NOMO-1 treated with dmso at 0.1 percent for 144 hours (cell line): ENCODE measurements at regions not wholly inside any gene's neighbourhood (a gene's known extent, or its start where the extent isn't known, plus 50 kb on each side); places are given as distances from the start of the nearest gene placed in this dataset.
"Not testable (repeated sequence)": the region's sequence is repeated elsewhere in the genome, so short reads cannot be mapped to it uniquely, and the experiment has no call there.

Experiments used
- DNase-seq: peaks from one replicate; lab custom pipeline; 2025; ENCODE audit not compliant: unreplicated experiment; lab: John Stamatoyannopoulos, UW

DNA sequence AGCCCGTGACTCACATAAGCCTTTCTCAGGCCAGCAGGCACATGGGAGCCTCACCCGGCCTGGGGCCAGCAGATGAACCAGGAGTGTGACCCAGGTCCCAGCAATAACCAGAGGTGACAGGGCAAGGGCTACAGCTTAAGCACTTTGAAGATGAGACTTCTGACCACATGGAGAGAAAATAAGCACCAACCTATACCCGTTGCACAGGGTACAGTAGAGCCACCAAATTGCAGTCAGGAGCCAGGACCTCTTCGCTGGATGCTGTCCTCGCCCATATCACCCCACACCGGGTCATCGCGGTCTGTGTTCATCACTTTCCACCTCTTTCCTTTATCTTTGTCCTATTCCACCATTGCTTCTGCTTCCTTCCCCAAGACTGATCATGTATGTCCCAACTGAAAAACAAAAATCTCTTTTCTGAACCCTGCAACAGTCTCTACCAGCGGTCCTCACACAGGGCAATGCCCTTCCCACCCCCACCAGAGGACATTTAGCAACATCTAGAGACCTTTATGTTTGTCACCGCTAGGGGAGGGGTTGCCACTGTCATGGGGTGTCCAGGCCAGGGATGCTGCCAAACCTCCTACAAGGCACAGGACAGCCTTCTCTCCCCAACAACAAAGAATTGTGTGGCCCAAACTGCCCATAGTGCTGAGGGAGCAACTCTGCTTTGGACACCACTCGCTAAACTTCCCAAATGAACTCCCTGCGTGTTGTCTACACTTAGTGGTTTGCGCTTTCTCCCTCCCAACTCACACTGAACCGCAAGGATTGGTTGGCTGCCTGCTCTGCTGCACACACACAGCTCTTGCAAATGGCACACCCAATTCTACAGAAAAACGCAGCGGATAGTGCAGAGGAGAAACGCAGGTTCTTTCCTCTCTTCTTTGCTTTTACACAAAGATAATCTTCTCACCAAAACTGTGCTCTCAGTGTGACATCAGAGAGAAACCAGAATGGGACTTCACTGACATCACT, 219.4 kb upstream of the FRG1 start:
- not testable (repeated sequence) for DNase-seq

DNA sequence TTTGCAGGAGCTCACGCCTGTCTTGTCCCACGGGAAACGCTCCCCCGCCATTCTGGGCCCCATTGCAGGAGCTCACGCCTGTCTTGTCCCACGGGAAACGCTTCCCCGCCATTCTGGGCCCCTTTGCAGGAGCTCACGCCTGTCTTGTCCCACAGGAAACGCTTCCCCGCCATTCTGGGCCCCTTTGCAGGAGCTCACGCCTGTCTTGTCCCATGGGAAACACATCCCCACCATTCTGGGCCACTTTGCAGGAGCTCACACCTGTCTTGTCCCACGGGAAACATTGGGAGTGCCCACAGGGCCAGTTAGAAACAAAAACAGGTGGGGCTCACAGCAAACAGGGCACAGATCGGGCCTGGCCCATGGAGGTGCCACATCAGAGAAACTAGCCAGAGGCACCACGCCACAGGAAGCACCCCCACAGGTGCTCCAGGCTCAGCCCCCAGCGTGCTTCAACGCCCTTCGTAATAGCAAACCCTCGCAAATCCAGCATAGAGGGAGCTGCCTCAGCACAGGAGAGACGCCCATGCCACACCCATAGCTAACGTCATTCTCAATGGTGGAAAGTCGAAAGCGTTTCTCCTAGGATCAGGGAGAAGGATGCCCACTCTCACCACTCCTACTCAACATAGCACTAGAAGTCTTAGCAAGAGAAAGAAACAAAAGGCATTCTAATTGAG, 218.2 kb upstream of the FRG1 start:
- DNase-seq, result not testable (repeated sequence)

DNA sequence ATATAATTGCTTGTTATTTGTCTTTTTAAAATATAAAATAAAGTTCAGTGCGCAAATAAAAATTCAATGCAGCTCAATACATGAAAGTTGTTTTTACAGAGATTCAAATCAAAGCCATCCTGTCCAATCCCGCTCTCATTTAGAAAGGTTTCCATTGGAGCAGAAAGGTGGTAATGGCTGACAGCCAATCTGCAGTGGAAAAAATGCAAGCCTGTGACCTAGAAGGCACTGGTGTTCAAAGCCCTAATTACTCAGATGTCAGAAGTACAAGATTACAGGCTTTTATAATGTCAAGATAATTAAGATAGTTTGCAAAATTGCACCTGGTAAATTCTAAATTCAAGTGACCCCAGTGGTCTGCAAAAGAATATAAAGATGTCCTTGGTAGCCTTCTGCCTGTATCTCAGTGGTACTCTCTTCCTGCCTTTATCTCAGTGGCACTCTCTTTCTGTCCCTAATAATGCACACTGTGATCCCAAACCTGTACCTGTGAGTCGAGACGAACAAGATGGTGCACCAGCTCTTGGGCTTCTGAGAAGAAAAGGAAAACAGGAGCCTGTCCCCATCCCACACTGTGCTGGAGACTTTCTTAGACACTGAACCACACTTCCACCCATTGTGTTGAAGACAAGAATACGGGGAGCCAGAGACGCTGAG, 212.6 kb upstream of the FRG1 start:
- DNase-seq, result not testable (repeated sequence)

DNA sequence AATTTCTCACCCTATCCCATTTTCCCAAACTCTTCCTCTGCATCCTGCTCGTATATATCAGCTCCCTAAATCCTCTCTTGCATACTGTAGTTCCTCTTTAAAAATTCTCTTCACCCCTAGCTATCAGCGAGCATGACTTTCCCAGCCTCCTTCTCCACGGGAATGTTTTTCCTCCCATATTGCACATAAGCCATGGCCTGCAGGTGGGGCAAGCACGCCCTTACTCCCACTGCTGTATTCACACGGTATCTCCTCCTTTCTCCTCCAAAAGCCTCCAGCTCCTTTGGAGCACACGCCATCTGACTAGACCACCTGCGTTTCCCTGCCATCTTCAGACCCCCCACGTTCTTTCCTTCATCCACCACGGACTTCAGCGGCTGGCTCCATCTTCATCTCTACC, 208.7 kb upstream of the FRG1 start:
- DNase-seq, result not testable (repeated sequence)

DNA sequence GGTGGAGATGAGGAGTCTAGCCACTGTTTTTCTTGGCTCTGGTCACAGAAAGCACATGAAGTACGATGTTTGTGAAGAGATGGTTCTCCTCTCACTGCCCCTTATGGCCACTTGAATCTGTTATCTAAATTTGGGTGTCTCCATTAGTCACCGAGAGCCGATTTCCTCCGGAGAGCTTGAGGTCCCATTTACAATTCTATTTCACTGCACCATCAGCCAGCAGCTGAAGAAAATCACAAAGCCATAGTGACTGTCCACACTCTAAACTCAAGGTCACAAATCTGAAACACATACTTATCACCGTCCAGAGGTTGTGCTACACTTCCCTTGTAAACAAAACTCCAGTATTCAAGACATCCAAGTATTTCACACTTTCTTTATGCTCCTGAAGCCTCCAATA, 207.2 kb upstream of the FRG1 start:
- not testable (repeated sequence) for DNase-seq

DNA sequence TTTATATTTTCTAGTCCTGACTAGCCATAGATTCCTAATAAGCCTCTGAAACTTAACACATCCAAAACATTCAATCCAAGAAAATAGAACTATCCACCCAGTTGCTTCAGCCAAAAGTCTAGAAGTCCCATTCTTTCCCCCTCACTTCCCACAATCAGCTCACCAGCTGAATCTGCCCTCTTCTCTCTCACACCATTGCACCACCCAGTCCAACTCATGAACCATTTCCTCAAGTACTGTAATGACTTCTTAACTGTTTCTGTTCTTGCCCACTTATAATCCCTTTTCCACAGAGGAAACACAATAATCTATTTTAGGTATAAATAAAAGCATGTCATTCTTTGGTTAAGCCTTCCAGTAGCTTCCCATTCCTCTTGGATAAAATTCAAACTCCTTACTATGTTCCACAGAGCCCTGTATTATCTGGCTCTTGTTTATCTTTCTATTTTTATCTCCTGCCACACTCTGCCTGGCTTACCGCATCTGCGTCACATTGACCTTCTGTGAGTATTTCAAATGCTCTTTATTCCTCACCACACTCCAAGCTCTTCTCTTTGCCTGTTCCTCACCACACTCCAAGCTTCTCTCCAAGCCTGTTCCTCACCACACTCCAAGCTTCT, 205.9 kb upstream of the FRG1 start:
- not testable (repeated sequence) for DNase-seq

DNA sequence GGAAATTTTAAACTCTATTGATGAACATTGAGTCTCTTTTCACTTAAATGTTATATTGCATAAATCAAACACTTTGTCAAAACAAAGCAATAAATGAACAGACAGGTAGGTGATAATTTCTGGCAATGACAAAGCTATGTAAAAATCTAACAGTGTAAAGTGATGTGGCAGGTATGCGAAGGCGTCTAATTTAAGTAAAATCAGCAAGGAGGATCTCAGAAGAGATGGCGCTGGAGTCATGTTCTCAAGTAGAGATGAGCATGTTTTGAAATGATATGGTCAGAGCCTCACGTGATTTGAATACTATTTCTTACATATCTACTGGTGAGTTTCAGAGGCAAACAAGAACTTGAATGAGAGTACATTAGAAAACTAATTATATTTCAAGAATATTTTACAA, 204.0 kb upstream of the FRG1 start:
- DNase-seq, result not testable (repeated sequence)

DNA sequence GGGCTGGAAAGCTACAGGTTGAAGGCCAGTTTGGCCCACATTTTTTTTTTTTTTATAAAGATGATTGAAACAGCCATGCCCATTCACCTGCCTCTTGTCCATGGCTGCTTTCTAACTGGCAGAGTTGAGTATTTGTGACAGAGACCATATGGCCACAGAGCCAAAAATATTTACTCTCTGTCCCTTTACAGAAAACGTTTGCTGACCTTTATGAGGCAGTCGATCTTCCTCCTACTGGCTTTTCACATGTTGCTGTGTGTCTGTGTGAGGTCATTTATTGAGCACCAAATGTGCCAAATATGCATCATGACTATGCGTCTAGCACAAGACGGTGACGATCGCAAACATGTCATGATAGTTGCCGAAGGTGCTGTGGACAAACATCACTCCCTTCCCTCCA, 200.6 kb upstream of the FRG1 start:
- DNase-seq, result not testable (repeated sequence)

DNA sequence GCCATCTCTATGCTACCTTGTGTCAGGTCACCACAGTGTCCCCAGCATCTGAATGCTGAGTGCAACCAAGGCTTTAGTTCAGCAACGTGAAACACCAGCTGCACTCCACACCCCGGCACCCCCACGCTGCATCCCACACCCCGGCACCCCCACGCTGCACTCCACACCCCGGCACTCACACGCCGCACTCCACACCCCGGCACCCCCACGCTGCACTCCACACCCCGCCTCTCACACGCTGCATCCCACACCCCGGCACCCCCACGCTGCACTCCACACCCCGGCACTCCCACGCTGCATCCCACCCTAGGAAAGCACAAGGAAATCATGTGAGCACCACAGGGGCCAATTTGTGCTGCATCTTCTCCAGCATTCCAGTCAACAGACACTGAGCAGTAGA, 199.8 kb upstream of the FRG1 start:
- no peak for DNase-seq

DNA sequence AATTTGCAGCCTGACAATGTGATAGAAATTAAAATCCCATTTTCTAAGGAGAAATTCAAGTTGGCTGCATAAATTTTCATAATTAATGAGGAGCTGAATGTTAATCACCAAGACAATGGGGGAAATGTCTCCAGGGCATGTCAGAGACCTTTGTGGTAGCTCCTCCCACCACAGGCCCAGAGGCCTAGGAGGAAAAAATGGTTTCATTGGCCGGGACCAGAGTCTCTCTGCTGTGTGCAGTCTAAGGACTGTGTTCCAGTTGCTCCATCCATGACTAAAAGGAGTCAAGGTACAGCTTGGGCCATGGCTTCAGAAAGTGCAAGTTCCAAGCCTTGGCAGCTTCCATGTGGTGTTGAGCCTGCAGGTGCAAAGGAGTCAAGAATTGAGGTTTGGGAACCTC, 187.6 kb upstream of the FRG1 start:
- DNase-seq, result not testable (repeated sequence)

DNA sequence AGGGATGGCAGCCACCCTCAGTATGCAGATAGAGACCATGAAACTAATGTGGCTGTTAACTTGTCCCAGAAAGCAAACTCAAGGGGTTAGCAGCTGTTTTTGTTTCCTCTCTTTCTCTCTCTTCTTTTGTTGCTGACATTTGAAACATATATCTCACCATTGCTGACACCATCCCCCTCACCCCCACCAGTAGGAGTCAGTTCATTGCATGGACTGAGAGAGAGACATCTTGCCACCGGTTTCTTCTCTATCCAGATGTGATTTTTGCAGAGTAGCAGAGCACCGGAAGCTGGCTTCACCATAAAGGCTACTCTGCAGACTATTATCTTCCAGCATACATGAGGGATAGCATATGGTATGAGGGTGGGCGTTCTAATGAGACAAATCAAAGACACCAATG, 177.1 kb upstream of the FRG1 start:
- DNase-seq, result no peak

DNA sequence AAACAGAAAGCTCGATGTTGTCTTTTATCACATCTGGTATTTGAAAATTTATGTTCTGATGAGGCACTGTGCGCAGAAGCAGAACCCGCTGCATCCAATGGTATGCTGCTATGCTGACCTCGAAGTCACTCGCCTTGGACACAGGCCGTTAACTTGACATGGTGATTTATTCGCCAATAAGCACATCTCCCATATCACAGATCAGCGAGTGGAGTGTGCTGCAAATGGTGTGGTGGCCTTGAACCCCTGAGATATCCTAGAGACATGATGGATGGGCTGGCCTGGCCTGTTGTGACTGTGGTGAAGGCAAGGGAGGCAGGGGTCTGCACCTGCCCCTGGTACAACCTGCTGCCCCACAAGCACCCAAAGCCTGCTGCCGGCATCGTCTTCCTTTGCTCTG, 175.4 kb upstream of the FRG1 start:
- DNase-seq, result no peak

DNA sequence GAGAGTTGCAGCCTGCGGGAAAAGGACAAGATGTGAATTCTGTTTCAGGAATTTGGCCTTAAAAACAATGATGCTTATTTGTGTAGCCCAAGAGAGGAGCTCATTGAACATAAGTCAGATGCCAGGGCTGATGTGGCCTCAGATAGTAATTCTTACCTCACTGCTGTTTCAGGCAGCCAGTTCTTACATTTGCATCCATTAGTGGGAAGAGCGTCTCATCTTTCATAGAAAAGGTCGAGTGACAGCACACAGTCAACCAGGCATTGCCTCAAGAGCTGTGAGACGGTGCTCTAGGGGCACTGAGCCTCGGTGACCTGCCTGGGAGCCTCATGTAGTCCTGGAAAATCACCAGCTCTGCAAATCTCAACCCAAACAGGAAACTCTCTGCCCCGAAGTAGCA, 174.9 kb upstream of the FRG1 start:
- no peak for DNase-seq

DNA sequence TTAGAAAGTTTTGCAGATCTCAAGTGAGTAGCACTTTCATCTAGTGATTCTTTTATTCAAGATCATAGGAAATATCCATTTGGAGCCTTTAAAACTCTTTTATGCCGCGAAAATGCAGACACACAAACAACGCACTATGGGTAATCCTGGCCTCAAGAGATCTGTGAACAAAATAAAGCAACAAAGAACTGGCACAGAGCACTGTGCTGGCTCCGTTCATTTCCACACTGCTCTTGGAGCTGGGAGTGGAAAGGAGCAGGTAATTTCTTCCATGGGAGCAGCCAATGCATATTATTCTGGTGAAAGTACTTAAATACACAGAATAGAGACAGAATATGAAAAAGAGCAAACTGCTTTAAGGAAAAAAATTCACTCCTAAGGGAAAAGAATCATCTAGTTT, 172.7 kb upstream of the FRG1 start:
- DNase-seq, result no peak

DNA sequence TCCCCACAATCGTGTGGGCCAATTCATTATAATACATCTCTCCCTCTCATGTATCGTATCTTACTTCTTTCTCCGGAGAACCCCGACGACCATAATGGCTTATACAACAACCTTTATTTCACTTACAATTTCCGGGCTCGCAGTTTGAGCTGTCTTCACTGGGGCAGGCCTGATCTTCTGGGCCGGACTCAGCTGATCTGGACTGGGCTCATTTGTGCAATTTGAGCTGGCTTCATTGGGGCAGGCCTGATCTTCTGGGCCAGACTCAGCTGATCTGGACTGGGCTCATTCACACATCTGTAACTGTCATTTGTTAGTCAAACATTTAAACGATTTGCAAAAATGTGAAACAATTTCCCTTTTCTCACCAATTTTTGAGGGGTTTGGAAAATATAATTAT, 171.5 kb upstream of the FRG1 start:
- no peak for DNase-seq

DNA sequence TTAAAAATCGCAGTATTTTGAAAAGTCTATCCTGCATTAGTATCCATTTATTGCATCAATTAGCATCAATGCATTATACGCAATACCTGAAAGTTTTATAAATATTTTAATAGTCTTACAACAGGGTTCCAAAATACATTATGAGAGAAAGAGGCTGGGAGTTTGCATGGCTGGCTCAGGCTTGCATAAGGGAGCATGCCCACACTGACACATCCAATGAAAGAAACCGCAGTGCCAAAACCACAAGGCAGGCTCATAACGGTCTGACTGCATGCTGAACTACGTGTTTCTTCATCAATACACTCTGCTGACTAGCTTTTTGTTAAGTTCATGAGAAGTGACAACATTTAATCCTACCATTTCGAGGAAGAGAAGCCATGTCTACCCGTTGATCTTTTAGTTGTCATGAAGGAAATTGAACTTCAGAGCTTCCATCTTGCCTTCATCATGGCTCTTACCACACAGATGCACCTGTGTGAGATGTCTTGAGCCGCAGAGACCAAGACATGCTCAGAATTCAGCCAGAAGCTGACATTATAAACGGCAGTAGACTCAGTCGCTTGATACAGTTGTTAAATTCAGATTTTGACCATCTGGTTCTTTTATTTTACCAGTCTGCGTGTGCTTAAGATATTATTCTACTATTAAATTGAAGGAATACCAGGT, 168.8 kb upstream of the FRG1 start:
- peak; percentile 38 for DNase-seq

DNA sequence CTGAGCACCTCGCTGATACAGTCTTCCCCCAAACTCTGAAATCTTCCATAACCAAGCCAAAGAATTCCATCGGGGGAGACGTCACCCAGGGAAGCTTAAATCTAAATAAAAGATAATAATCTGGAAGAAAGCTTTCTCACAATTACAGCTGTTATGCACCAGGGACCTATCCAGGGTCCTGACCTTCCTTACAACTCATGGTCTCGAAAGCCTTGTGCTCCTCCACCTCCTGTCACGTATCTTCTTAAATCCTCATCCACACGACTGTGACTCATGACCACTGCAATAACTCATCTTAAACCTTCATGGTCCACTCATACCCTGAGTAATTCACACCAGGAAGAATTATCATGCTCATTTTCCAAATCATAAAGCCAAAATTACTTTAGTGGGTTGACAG, 166.8 kb upstream of the FRG1 start:
- DNase-seq, result peak; percentile 66

DNA sequence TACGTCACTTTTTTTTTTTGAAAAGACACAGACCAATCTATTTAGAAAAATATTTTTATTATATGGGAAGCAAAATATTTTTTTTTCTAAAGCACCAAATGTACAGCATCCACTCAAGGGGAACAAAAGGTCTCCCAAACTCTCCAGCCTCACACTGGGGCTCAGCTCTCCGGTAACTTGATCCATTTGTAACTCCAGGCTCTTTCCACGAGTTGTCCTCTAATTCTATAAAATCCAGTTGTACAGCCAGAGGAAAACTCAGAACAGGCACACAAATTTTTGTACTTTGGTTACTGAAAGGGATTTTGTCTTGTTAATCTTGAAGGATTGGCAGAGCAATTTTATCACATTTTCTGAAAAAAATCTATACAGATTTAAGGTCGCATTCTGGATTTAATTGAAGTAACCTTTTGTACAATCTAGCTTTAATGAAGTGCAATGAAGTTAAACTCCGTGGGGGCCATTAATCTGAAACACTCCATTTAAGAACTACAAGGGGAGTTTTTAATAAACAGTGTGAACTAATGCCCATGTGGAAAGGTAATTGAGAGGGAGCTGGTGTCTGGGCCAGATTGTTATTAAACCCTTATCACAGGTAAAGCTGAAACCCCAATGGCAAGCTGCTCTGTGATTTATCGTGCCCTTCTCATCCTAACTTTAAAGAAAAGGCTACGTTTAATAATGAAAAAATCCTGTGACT, 161.2 kb upstream of the FRG1 start:
- DNase-seq, result no peak

DNA sequence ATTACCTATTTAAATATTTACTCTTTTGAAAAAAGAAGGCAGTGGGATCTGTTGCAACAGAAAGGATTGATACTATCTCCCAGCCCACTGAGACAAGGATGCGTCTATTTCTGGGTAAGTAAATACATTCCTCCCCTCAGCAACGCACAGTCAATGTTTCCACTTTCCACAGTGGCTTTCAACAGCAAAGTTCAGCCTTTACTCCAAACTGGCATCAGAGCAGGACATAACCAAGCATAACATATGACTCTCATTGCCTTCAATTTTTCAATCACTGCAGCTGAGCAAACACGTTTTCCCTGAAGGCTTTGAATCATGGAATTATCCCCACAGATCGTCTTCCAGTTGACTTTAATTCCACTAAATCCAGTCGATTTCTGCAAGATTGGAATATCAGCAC, 160.3 kb upstream of the FRG1 start:
- DNase-seq, result no peak

DNA sequence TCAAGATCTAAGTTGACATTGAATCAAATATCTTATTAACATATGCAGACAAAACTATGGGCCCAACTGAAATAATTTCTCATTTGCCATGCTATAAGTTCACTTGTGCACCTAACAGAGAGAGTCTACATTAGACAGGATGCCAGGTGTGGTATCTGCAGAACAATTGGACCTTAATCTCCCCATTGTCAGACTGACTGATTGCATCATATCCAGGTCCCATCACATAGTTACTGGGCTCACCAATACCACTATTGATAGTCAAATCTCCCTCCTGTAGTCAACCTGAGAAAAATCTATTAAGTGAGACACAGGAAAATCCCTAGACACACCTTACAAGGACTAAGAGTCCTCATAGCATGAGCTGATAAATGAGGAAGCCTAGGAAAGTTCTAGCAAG, 156.0 kb upstream of the FRG1 start:
- DNase-seq, result no peak
